ENCODE measurements at regions not wholly inside any gene's neighbourhood (a gene's known extent, or its start where the extent isn't known, plus 50 kb on each side); places are given as distances from the start of the nearest gene placed in this dataset.
"Not testable (repeated sequence)": the region's sequence is repeated elsewhere in the genome, so short reads cannot be mapped to it uniquely, and the experiment has no call there.

- H3K4me3 ChIP-seq (replicated peaks in 1 of 3); H3K27ac ChIP-seq; H3K36me3 ChIP-seq; DNase-seq; intact Hi-C loops (cut with DNase I); H3K4me1 ChIP-seq; H3K9me3 ChIP-seq; H3K27me3 ChIP-seq: not testable (repeated sequence)
- WGBS, 2 donors, result 77 to 85% methylated on average over 4 to 6 of the region's 6 CpGs
Measured at GRCh38 chr15:77934516-77934915, 143.0 kb downstream of the TBC1D2B start.

GRCh38 chr15:77930907-77931306 lies 146.6 kb downstream of the TBC1D2B start:
- intact Hi-C loops (cut with DNase I); H3K36me3 ChIP-seq: not testable (repeated sequence)
- WGBS, 2 donors, result 49 to 55% methylated on average over 4 of the region's 4 CpGs

GRCh38 chr15:77930490-77930889 lies 147.0 kb downstream of the TBC1D2B start:
- H3K27me3 ChIP-seq; H3K9me3 ChIP-seq; intact Hi-C loops (cut with DNase I); H3K36me3 ChIP-seq; DNase-seq; H3K4me1 ChIP-seq; H3K27ac ChIP-seq; H3K4me3 ChIP-seq (replicated peaks in 1 of 3): not testable (repeated sequence)
- WGBS, 2 donors, result 33 to 55% methylated on average over 3 of the region's 3 CpGs

More at GRCh38 chr15:77930907-77931306, 146.6 kb downstream of the TBC1D2B start:
- H3K27me3 ChIP-seq; H3K9me3 ChIP-seq; H3K27ac ChIP-seq; H3K4me1 ChIP-seq; DNase-seq; H3K4me3 ChIP-seq (replicated peaks in 1 of 3): not testable (repeated sequence)

- H3K4me1 ChIP-seq; H3K27me3 ChIP-seq; H3K36me3 ChIP-seq; H3K27ac ChIP-seq; intact Hi-C loops (cut with DNase I); H3K4me3 ChIP-seq (replicated peaks in 1 of 3); DNase-seq; H3K9me3 ChIP-seq: not testable (repeated sequence)
- 90 to 94% methylated on average over 11 of the region's 11 CpGs for WGBS, 2 donors
Measured at GRCh38 chr15:77926789-77927188, 150.7 kb downstream of the TBC1D2B start.

GRCh38 chr15:77926296-77926695 lies 151.2 kb downstream of the TBC1D2B start:
- H3K9me3 ChIP-seq; H3K4me3 ChIP-seq (replicated peaks in 1 of 3); H3K27ac ChIP-seq; H3K36me3 ChIP-seq; H3K27me3 ChIP-seq; H3K4me1 ChIP-seq; DNase-seq; intact Hi-C loops (cut with DNase I): not testable (repeated sequence)
- WGBS, 2 donors, result 91 to 92% methylated on average over 2 to 7 of the region's 10 CpGs

DNA sequence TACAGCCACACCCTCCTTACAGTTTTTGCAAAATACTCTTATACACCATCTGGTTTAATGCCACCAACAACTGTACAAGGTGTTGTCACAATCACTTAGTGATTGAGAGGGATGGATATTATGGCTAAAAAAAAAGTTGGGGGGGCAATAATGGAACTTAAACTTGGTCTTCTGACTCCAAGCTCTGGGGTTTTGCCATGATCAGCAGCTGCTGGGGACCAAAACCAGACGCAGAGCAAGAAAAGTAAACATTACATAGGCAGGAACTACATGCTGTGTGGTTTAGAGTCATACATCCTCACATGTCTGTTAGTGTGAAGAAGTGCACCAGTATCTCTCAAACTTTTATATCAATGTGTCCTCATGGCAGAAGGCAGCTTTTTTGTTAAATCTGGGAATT lies 152.4 kb downstream of the TBC1D2B start:
- WGBS, 2 donors, result 38 to 64% methylated on average over 1 of the region's 1 CpG
- H3K4me3 ChIP-seq (replicated peaks in 1 of 3); H3K9me3 ChIP-seq; intact Hi-C loops (cut with DNase I); DNase-seq; H3K4me1 ChIP-seq; H3K27me3 ChIP-seq; H3K36me3 ChIP-seq; H3K27ac ChIP-seq: not testable (repeated sequence)

DNA sequence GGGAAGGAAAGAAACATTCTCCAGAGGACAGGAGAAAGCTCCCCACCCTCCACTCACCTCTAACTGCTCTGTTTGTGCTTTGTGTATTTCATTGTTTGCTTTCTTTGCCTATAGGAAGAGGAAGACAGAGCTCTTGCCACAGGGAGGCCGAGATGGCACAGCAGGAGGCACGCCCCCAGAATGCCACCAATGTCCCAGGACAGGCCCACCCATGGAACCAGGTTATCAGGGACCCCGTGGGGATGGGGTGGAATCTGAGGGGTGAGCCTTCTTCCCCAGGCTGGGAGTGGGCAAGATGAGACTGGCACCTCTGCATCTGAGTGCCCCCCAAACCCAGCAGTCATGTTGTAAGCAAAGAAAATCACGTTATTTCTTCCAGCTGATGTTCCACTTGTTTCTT lies 155.8 kb downstream of the TBC1D2B start:
- H3K4me1 ChIP-seq, result no peaks in the 10 kb centered on the region
- 84 to 89% methylated on average over 3 to 4 of the region's 4 CpGs for WGBS, 2 donors
- H3K9me3 ChIP-seq, result no peaks in the 10 kb centered on the region
- no peak for TF ChIP-seq POLR2A (IDR thresholded peaks at IDR 0.05)
- no peak for TF ChIP-seq CTCF (IDR thresholded peaks at IDR 0.05)
- no peaks in the 10 kb centered on the region for H3K36me3 ChIP-seq
- intact Hi-C loops (cut with DNase I), result no loop called here
- no peak for DNase-seq
- H3K4me3 ChIP-seq (replicated peaks in 1 of 3), result no peak overlapping the region
- no peak overlapping the region for H3K27ac ChIP-seq
- H3K27me3 ChIP-seq, result no peaks in the 10 kb centered on the region

DNA sequence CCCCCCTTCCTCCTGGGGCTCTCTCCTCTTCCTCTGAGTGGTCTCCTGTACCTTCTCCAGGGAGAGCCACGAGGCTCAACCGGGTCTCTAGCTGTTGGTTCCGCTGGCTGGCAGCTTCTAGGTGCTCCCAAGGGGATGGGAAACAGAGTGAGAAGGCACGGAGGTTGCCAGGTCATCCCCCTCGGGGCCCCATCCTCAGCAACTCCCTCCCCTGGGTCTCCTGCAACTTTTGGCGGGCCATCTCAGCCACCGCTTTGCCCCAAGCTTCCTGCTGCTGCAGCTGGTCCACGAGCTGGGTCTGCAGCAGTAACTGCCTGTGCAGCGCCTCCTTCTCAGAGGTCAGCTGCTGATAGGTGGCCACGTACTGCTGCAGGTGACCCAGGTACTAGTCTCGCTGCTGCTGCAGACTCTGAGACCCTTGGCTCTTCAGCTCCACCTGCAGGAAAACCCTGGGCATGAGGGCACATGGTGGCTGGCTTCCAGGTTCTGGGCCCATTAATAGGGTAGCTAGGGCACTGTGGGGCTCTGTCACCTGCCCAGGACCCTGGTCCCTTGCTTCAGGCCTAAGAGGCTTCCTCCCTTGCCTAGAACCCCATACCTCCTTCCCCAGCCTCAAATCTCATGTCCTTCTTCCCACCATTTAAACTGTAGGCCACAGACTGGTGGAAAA lies 160.4 kb downstream of the TBC1D2B start:
- H3K36me3 ChIP-seq; H3K27ac ChIP-seq; H3K27me3 ChIP-seq; DNase-seq; H3K9me3 ChIP-seq; H3K4me1 ChIP-seq; H3K4me3 ChIP-seq (replicated peaks in 1 of 3); intact Hi-C loops (cut with DNase I): not testable (repeated sequence)
- 68 to 70% methylated on average over 9 of the region's 11 CpGs for WGBS, 2 donors

DNA sequence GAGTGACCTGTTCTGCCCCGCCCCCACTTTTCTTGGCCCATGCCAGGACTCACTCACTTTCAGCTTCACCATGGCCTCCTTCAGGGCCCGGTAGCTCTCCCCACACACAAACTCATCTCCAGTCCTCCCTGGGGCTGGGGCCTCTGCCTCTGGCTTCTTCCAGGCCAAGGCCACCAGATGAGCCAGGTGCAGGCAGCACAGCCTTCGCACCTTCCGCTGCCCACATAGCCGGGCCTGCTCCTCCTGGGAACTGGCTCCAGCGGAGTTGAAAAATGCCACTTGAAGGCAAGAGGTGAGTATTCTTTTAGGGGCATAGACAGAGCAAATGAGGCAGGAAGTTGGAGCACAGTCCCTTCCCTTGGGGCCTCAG lies 161.6 kb downstream of the TBC1D2B start:
- H3K9me3 ChIP-seq; H3K27ac ChIP-seq; H3K36me3 ChIP-seq; DNase-seq; intact Hi-C loops (cut with DNase I); H3K27me3 ChIP-seq; H3K4me3 ChIP-seq (replicated peaks in 1 of 3); H3K4me1 ChIP-seq: not testable (repeated sequence)
- WGBS, 2 donors, result 83 to 90% methylated on average over 6 of the region's 6 CpGs

Measured in thyroid gland (tissue), 4 donors.